GM21360 (cell line): ENCODE measurements at regions not wholly inside any gene's neighbourhood (a gene's known extent, or its start where the extent isn't known, plus 50 kb on each side); places are given as distances from the start of the nearest gene placed in this dataset.

Source experiments
- ATAC-seq: cut with Tn5 transposase; IDR thresholded peaks from one replicate; pipeline ENCODE4 v1.9.1; 2021; ENCODE audit warnings: mild to moderate bottlenecking, moderate library complexity; ENCODE audit not compliant: unreplicated experiment

DNA sequence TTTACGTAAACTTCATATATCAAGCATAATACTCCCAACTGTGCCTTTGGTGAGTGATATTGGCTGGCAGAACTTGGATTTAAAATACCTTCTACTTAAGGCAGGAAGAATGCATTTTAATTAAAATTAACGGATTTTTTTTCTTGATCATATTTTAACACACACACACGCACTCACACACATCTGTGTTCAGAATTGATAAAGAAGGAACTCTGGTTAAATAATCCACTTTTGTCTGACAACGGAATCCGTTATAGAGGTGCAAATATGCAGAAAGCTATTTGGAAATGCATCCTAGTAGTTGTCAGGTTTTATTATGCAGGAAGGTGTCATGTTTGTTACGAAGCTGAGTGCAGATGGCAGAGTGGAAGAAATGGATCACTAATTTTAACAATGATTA, 105.5 kb upstream of the ZNF536 start:
- no peak for ATAC-seq

DNA sequence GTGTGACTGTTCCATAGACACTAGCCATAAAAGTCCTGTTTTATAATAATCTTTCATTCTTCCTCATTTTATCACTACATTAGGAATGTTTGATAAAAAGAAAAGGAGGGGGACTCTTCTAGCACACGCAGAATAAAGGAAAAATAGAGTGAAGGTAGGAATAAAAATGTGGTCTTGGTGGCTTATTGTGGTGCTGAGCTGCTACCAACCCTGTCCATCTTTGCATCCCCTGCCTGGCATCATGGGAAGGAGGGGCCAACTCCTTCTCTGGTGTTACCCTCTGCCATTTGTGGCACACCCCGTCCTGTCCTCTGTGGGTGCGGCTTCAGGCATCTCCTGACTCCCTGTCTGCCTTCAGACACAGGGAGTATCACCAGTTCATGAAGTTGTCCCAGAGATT, 104.9 kb upstream of the ZNF536 start:
- no peak for ATAC-seq

DNA sequence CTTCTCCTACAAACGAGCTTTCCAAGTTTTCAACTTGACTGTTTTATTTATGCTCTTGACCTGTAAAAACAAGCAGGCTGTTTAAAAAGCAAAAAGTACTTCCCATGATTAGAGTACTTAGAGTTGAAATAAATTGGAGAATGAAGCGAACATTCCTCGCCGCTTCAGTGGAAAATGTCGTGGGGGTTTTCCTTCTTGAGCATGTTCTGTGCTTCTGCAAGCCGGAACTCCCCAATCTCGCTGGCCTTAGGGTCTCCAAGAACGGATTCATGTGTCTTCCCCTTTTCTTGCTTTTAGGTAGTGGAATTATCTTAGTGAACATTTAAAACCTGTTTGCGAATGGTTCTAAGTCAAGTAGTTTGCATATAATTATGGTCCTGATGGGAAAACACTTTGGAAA, 103.6 kb upstream of the ZNF536 start:
- no peak for ATAC-seq

DNA sequence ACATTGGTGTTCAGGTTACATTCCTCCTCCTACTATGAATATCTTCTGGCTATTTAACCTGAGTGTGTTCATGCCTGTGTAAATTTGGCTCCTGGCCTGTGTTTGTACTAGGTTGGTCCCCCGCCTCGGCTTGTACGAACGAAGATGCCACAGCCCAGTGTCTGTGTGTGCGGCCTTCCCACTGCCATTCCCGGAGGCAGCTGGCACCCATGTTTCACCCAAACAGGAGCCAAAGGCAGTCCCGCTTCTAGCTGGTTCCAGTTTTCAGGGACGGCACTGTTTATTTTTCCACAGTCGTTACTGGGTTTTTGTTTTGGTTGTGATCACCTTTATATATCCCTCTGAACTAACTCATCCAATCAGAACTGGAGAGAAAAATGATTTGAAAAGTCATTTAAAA, 102.5 kb upstream of the ZNF536 start:
- no peak for ATAC-seq

DNA sequence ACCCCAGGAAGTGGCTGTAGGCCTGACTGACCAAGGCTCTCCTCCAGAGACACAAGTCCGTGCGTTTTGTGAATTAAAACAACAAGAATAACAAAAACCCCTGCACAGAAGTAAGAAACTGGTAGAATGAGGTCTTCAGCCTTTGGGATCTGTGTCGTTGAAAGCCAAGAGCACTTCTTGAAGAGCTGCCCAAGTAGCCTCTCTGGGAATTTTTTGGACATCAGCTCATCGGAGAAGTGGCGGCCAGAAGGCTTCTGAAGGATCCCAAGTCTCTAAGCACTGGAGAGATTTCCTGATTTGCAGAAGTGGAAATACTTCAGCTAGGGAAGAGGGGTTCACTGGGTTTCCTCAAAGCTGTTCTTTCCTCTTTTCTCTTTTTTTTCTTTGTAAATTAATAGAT, 100.4 kb upstream of the ZNF536 start:
- ATAC-seq, result no peak

DNA sequence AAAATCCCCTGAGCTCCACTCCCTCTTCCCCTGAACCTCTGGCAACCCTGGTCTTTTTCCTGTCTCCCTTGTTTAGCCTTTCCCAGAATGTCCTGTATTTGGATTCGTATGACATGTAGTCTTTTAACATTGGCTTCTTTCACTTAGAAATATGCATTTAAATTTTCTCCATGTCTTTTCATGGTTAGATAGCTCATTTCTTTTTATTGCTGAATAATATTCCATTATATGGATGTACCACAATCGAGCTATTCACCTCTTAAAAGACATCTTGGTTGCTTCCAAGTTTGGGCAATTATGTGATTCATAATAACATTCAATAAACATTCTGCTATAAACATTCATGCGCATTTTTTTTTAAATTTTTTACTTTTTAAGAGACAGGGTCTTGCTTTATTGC, 99.6 kb upstream of the ZNF536 start:
- no peak for ATAC-seq

DNA sequence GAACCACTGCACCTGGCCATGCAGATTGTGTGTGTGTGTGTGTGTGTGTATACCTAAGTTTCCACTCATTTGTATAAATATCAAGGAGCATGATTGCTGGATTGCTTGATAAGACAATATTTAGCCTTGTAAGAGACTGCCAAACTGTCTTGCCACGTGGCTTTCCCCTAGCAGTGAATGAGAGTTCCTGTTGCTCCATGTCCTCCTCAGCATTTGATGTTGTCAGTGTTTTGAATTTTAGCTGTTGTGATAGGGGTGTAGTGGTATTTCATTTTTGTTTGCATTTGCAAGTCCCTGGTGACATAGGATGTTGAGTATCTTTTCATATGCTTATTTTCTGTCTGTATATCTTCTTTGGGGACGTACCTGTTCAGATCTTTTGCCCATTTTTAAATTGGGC, 99.0 kb upstream of the ZNF536 start:
- ATAC-seq, result no peak

DNA sequence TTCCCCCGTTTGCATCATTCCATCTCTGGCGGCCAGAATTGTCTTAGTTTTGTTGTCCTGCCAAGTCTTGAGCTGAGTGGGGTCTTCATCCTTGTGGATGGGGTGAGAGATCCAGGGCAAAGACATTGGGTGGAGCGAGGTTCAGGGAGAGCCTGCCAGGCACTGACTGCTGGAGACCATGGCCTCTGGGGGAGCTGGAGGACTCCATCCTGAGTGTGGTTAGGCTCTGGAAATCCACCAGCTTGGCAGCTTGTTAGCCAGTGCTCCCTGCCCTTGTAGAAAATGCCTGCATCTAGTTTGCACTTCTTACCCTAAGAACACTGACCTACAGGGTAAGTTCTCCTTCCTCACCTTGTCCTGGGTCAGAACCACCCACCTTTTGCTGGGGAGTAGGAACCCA, 97.2 kb upstream of the ZNF536 start:
- ATAC-seq, result no peak

DNA sequence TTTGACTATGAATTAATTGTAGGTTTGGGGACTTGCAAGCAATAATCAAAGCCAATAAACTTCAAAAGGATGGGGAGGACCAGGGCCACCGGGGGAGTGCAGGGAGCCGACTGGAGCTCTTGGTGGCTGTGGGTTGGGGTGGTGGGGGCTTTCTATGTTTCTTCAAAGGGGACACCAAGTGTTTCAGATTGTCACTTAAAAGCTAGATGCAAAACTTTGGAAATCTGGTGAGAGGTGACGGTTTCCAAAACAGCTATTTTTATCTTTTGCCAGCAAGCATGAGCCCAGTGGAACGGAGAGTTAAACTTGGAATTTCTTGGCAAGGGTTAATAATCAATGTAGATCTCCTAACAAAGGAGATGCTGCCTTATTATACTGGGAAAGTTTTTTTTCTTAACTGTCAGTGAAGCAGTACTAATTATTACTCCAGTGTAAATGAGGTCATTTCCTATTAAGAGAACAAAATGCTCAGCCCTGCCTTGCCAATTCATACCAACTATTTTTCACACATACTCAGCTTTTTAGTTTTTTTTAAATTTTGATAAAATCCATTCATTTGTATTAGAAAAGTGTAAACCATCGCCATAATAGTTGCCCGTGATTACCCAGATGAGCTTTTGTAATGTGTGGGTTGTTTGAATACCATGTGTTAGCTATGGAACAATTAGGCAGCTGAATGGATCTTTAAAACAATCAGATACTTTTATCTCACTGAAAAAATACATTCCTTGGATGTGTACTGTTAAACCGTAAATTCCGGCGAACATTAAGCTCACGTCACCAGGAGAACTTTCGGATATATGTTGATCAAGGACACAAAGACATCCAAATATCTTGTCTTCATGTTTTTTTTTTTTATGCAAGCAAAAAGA, 95.9 kb upstream of the ZNF536 start:
- ATAC-seq, result no peak

DNA sequence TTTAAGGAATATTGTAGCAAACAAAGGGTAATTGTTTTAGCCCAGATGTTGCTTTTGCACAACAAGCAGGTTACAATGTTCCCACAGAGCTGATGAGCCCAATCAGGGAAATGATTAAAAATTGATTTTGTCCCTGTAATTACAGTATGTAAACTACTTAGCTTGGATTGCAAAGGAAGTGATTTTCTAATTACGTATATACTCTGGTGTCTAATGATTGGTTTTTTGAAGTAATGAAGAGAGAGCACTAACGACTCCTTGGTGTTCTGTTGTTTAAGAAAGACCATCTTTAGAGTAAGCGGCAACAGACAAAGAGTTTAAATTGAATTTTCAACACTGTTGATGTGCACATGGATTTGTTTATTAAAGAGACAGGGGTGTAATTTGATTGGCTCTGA, 95.3 kb upstream of the ZNF536 start:
- ATAC-seq, result no peak

DNA sequence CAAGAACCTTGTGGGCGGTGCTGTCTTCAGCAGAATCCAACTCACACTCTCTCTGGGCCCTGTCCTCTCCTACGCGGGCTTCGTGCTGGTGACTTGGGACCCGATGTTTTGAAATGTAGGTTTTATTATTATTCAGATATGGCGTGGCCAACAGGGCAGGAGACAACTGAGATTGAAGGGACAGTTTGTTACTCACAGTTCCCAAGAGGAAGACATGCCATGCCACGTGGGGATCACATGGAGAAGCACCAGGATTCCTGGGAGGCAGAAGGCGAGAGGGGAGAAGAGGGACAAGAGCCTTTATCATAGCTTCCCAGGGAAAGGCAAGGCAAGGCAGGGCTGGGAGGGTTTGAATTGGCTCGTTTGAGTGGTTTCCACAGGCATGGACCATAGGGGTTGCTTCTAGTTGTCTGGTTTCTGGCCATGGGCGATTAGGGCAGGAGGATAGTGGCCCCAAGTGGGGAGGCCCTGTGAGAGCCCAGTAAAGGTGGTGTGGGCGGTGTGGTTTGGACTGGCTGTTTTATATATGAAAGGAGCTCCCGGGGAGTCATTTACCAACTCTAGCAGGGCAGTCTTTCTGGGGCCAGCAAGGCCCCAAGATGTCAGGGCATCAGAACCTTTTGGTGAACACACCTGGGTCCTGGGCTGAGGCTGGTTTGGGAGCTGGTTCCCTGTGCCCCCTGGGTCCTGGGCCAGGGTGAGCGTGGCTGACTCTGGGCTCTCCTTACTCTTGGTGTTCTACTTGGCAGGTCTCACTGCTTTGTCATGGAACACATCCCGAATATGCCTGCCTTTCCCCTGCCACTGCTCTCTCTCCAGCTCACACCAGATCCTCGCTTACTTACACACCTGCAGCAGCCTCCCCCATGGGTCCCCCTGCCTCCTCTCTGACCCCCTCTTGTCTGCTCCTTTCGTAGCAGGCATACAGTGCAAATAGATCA, 94.0 kb upstream of the ZNF536 start:
- ATAC-seq, result no peak

DNA sequence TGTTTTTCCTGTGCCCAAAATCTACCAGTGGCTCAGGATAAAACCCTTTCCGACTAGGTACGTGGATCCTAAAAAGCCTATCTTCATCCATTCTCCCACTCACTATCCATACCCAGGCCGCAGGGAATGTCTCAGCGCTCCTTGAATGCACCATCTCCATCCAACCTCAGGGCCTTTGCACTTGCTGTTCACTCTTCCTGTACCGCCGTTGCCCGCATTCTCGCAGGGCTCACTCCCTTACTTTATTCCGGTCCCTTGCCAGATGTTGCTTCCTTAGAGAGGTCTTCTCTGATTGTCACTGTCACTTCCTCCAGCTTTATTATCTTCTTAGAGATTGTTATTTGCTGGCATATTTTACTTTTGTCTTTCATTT, 93.3 kb upstream of the ZNF536 start:
- ATAC-seq, result no peak

DNA sequence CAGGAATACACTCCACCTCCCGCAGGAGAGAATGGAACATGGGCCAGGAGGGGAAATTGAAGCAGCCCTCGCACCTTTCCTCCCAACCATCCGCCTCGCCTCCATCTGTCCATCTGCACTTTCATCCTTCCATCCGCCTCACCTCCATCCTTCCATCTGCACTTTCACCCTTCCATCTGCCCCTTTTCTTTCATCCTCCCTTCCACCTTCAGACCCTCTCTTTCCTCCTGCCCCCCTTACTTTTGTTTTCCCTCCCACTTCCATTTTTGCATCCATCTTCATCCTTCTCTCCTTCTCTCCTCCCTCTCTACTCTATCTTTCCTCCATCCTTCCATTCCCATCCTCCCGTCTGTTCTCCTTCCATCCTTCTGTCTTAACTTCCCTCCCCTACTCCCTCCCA, 92.2 kb upstream of the ZNF536 start:
- ATAC-seq, result no peak

DNA sequence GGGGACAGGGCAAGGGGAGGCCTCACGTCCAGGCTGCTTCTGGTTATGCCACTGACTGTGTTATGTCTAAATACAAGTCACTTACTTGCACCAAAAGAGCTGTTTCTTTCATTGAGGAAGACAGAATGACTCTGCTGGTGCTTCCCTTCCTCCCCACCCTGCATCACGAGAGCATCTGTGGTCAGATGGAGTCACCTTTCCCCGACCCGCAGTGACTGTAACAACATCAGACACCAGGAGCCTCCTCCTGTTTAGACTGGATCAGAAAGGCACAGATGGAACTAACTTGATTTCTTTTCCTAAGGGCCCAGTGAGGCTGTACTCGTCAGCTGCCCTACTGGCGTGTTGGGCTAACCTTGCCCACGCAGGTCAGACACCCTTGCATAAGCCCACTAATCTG, 90.3 kb upstream of the ZNF536 start:
- no peak for ATAC-seq

DNA sequence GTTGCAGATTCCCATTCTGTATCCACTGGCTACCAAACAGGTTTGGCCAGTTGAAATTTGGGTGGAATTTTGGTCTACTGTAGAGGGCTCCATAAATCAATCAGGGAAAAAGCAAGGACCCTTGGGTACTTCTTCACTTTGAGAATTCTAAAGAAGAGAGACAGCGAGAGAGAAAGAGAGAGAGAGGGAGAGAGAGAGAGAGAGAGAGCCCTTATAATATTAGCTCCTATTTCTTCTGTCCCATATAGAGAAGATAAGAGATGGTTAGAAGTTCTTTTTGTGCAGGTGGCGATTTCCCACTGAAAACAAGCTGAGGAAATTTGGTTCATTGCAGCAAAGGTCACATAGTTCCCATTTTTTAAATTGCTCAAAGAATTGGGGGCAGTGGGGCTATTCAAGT, 88.6 kb upstream of the ZNF536 start:
- ATAC-seq, result no peak

DNA sequence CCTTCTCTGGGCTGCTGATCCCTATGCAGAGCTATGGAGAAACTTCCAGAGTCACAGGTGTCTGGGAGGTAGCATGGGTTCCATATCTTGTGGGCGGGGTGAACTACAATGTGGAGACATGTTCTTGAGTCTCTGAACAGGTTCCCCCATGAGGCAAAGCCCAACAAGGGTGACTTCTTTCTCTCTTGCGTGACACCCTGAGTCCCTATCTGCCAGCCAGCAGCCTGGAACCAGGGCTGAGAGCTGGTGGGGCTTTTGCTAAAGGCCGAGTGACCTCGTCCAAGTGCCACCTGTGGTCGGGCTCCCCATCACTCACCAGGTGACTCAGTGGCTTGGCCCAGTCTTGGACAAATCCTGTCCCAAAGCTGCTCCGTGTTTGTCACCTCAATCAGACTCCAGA, 88.0 kb upstream of the ZNF536 start:
- ATAC-seq, result no peak

DNA sequence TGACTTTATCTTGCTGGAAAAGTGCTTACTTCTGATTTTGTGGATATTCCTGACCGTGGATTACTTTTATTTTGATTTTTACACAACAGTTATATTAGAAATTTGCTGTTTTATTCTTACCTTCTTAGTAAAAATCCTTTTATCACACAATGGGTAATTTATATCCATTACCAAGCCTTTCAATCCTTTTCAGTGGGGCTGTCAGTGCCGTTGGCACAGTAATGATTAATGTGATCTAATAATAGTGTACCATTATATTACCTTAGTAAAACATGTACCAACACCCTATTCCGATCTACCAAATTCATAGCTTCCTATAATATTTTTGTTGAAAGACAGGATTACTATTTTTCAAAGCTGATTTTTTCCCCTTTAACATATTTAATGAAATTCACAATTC, 87.3 kb upstream of the ZNF536 start:
- ATAC-seq, result no peak

DNA sequence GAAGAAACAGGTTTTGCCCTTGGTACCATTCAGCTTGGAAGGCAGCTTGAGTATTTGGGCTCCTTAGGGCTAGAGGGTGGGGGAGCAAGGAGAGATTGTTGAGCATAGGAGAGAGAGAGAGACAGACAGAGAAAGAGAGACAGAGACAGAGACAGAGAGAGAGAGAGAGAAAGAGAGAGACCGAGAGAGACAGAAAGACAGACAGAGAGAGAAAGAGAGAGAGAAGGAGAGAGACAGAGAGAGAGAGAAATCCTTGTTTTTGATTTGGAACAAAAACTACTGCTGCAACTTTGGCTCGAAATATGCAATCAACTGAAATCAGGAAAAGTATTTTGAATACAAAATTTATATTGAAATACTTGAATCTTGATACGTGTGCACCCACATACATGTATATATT, 85.8 kb upstream of the ZNF536 start:
- no peak for ATAC-seq

DNA sequence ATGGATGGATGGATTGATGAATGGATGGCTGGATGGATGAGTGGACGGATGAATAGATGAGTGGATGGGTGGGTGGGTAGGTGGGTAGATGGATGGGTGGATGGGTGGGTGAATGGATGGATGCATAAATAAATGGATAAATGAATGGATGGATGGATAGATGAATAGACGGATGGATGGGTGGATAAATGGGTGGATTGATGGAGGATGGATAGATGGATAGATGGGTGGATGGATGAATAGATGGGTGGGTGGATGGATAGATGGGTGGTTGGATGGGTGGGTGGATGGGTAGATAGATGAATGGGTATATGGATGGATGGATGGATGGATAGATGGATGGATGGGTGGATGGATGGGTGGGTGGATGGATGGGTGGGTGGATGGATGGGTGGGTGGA, 84.9 kb upstream of the ZNF536 start:
- no peak for ATAC-seq

DNA sequence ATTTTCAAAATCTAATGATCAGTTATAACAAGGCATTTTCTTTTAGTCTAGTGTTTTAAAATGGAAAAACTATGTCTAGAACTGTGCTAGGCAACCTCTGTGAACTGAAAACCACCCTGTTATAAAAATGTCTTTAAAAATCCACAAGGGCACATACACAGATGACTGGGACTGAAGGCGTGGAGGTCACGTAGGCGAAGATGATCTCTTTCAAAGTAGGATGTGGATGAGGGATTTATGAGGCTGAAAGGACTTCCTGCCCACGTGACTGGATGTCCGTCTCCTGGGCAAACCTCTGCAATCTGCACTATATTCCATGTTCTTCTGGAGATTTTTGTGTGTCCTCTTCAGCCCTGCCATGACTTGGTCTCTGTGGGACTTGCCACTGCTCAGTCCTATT, 84.2 kb upstream of the ZNF536 start:
- no peak for ATAC-seq

DNA sequence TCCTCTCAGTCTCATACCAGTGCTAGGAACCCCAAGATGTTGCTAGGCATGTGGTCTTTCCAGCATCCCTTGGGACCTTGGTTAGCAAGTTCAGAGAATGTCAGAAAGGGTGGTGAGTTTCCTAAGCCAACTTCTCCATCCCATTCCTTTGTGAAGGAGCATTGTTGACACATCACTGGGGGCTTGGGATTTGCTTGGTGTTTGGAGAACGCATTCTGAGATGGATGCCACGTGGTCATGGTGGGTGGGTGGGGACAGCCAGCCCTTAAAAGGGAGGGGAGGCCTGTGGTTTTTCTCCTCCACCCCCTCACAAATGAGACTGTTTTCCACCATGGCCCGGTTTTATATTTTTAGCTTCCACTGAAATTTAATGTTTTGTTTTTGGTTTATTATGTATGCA, 83.3 kb upstream of the ZNF536 start:
- ATAC-seq, result no peak

DNA sequence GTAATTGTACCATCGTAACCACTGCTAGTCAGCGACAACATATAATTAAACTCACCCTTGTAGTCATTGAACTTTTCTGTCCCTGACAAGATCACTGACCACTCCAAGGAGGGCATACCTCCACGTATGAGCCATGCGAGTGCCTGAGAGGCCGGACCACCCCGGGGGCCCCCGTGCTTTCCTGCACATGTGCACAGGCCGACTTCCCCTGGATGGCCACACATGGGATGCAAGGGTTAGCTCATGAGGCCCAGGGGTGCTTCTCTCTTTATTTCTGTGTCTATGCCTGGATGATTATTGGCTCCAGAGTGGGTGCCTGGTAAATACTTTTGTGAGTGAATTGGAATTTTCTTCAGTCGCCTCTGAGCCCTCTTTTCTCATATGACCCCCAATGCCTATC, 82.8 kb upstream of the ZNF536 start:
- ATAC-seq, result no peak
